ENCODE measurements at regions not wholly inside any gene's neighbourhood (a gene's known extent, or its start where the extent isn't known, plus 50 kb on each side); places are given as distances from the start of the nearest gene placed in this dataset.

GRCh38 chr22:49546811-49547585, 280.7 kb downstream of the BRD1 start:
- no peak for DNase-seq (ENCODE audit: low read depth in 1 of 2, low spot score in 1 of 2)
- Histone ChIP-seq H3K27me3 (ENCODE audit: insufficient read depth, poor library complexity, severe bottlenecking) (no peaks in the 10 kb centered on the region), H3K27ac (replicated peaks) (no peak overlapping the region), H3K4me3 (replicated peaks; ENCODE audit: insufficient read depth, low read length) (no peak overlapping the region)
- TF ChIP-seq GABPA (IDR thresholded peaks at IDR 0.05; ENCODE audit: low read depth), result no peak
- TF ChIP-seq, protein P1, sequence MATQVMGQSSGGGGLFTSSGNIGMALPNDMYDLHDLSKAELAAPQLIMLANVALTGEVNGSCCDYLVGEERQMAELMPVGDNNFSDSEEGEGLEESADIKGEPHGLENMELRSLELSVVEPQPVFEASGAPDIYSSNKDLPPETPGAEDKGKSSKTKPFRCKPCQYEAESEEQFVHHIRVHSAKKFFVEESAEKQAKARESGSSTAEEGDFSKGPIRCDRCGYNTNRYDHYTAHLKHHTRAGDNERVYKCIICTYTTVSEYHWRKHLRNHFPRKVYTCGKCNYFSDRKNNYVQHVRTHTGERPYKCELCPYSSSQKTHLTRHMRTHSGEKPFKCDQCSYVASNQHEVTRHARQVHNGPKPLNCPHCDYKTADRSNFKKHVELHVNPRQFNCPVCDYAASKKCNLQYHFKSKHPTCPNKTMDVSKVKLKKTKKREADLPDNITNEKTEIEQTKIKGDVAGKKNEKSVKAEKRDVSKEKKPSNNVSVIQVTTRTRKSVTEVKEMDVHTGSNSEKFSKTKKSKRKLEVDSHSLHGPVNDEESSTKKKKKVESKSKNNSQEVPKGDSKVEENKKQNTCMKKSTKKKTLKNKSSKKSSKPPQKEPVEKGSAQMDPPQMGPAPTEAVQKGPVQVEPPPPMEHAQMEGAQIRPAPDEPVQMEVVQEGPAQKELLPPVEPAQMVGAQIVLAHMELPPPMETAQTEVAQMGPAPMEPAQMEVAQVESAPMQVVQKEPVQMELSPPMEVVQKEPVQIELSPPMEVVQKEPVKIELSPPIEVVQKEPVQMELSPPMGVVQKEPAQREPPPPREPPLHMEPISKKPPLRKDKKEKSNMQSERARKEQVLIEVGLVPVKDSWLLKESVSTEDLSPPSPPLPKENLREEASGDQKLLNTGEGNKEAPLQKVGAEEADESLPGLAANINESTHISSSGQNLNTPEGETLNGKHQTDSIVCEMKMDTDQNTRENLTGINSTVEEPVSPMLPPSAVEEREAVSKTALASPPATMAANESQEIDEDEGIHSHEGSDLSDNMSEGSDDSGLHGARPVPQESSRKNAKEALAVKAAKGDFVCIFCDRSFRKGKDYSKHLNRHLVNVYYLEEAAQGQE (IDR thresholded peaks at IDR 0.05; ENCODE audit: insufficient replicate concordance, low read depth), result no peak
- TF ChIP-seq POLR2AphosphoS5 (IDR thresholded peaks at IDR 0.05; ENCODE audit: low read depth), result no peak
- TF ChIP-seq, protein P2, sequence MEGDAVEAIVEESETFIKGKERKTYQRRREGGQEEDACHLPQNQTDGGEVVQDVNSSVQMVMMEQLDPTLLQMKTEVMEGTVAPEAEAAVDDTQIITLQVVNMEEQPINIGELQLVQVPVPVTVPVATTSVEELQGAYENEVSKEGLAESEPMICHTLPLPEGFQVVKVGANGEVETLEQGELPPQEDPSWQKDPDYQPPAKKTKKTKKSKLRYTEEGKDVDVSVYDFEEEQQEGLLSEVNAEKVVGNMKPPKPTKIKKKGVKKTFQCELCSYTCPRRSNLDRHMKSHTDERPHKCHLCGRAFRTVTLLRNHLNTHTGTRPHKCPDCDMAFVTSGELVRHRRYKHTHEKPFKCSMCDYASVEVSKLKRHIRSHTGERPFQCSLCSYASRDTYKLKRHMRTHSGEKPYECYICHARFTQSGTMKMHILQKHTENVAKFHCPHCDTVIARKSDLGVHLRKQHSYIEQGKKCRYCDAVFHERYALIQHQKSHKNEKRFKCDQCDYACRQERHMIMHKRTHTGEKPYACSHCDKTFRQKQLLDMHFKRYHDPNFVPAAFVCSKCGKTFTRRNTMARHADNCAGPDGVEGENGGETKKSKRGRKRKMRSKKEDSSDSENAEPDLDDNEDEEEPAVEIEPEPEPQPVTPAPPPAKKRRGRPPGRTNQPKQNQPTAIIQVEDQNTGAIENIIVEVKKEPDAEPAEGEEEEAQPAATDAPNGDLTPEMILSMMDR (IDR thresholded peaks at IDR 0.05; ENCODE audit: insufficient read depth, low read length), result no peak
- no peak for TF ChIP-seq SPI1 (IDR thresholded peaks at IDR 0.05; ENCODE audit: borderline replicate concordance, low read depth)

- Histone ChIP-seq H3K27me3 (ENCODE audit: insufficient read depth, poor library complexity, severe bottlenecking) (no peaks in the 10 kb centered on the region), H3K27ac (replicated peaks) (no peak overlapping the region), H3K4me3 (replicated peaks; ENCODE audit: insufficient read depth, low read length) (no peak overlapping the region)
- no peak for TF ChIP-seq GABPA (IDR thresholded peaks at IDR 0.05; ENCODE audit: low read depth)
- TF ChIP-seq POLR2AphosphoS5 (IDR thresholded peaks at IDR 0.05; ENCODE audit: low read depth), result no peak
- TF ChIP-seq, protein P2 (IDR thresholded peaks at IDR 0.05; ENCODE audit: insufficient read depth, low read length), result no peak
- TF ChIP-seq SPI1 (IDR thresholded peaks at IDR 0.05; ENCODE audit: borderline replicate concordance, low read depth), result no peak
- TF ChIP-seq, protein P1 (IDR thresholded peaks at IDR 0.05; ENCODE audit: insufficient replicate concordance, low read depth), result no peak
- no peak for DNase-seq (ENCODE audit: low read depth in 1 of 2, low spot score in 1 of 2)
Observed at GRCh38 chr22:49545606-49546005, 282.1 kb downstream of the BRD1 start.

GRCh38 chr22:49544286-49544685, 283.4 kb downstream of the BRD1 start:
- H3K27me3 ChIP-seq (ENCODE audit: insufficient read depth, poor library complexity, severe bottlenecking), result no peaks in the 10 kb centered on the region
- no peak overlapping the region for H3K27ac ChIP-seq (replicated peaks)
- no peak for DNase-seq (ENCODE audit: low read depth in 1 of 2, low spot score in 1 of 2)
- TF ChIP-seq, protein P2 (IDR thresholded peaks at IDR 0.05; ENCODE audit: insufficient read depth, low read length), result no peak
- TF ChIP-seq SPI1 (IDR thresholded peaks at IDR 0.05; ENCODE audit: borderline replicate concordance, low read depth), result no peak
- no peak for TF ChIP-seq POLR2AphosphoS5 (IDR thresholded peaks at IDR 0.05; ENCODE audit: low read depth)
- TF ChIP-seq, protein P1 (IDR thresholded peaks at IDR 0.05; ENCODE audit: insufficient replicate concordance, low read depth), result no peak
- TF ChIP-seq GABPA (IDR thresholded peaks at IDR 0.05; ENCODE audit: low read depth), result no peak
- H3K4me3 ChIP-seq (replicated peaks; ENCODE audit: insufficient read depth, low read length), result no peak overlapping the region

Data from HL-60 (cell line).